ENCODE measurements at regions not wholly inside any gene's neighbourhood (a gene's known extent, or its start where the extent isn't known, plus 50 kb on each side); places are given as distances from the start of the nearest gene placed in this dataset.

- no peak for DNase-seq
- Histone ChIP-seq H3K9me3 (replicated peaks; ENCODE audit: control insufficient read depth, low read depth, low read length) (peaks cover 2% of the 10 kb centered on the region), H3K27me3 (ENCODE audit: control insufficient read depth, insufficient read depth, low read length) (no peaks in the 10 kb centered on the region), H3K4me3 (ENCODE audit: low read length) (no peak overlapping the region), H3K36me3 (ENCODE audit: control insufficient read depth, insufficient read depth, low read length) (no peaks in the 10 kb centered on the region), H3K4me1 (ENCODE audit: control insufficient read depth, insufficient read depth, low read length) (peaks cover 8% of the 10 kb centered on the region), H3K27ac (ENCODE audit: low read length) (peak overlapping the region; percentile 35)
- 59% methylated on average over 2 of the region's 3 CpGs for WGBS (ENCODE audit: insufficient coverage)
Observed at GRCh38 chr11:86885311-86885710, 69.9 kb downstream of the FZD4 start.

- WGBS (ENCODE audit: insufficient coverage), result no CpG with 5 or more reads among the region's 5 CpGs
- DNase-seq, result peak; percentile 66
- H3K27ac ChIP-seq (ENCODE audit: low read length), result peak overlapping the region; percentile 81
- peaks cover 2% of the 10 kb centered on the region for H3K9me3 ChIP-seq (replicated peaks; ENCODE audit: control insufficient read depth, low read depth, low read length)
- H3K36me3 ChIP-seq (ENCODE audit: control insufficient read depth, insufficient read depth, low read length), result no peaks in the 10 kb centered on the region
- H3K4me3 ChIP-seq (ENCODE audit: low read length), result no peak overlapping the region
- peaks cover 8% of the 10 kb centered on the region for H3K4me1 ChIP-seq (ENCODE audit: control insufficient read depth, insufficient read depth, low read length)
- H3K27me3 ChIP-seq (ENCODE audit: control insufficient read depth, insufficient read depth, low read length), result no peaks in the 10 kb centered on the region
Observed at GRCh38 chr11:86888164-86889000, 66.8 kb downstream of the FZD4 start.

GRCh38 chr11:86889001-86889341 lies 66.2 kb downstream of the FZD4 start:
- no peaks in the 10 kb centered on the region for H3K27me3 ChIP-seq (ENCODE audit: control insufficient read depth, insufficient read depth, low read length)
- DNase-seq, result no peak
- no peaks in the 10 kb centered on the region for H3K36me3 ChIP-seq (ENCODE audit: control insufficient read depth, insufficient read depth, low read length)
- peaks cover 8% of the 10 kb centered on the region for H3K4me1 ChIP-seq (ENCODE audit: control insufficient read depth, insufficient read depth, low read length)
- peak overlapping the region; percentile 81 for H3K27ac ChIP-seq (ENCODE audit: low read length)
- no peak overlapping the region for H3K4me3 ChIP-seq (ENCODE audit: low read length)
- no CpG with 5 or more reads among the region's 1 CpG for WGBS (ENCODE audit: insufficient coverage)
- peaks cover 2% of the 10 kb centered on the region for H3K9me3 ChIP-seq (replicated peaks; ENCODE audit: control insufficient read depth, low read depth, low read length)

- no peak for DNase-seq
- Histone ChIP-seq H3K4me3 (ENCODE audit: low read length) (no peak overlapping the region), H3K4me1 (ENCODE audit: control insufficient read depth, insufficient read depth, low read length) (peaks cover 8% of the 10 kb centered on the region), H3K27ac (ENCODE audit: low read length) (no peak overlapping the region), H3K9me3 (replicated peaks; ENCODE audit: control insufficient read depth, low read depth, low read length) (peaks cover 2% of the 10 kb centered on the region), H3K27me3 (ENCODE audit: control insufficient read depth, insufficient read depth, low read length) (no peaks in the 10 kb centered on the region), H3K36me3 (ENCODE audit: control insufficient read depth, insufficient read depth, low read length) (no peaks in the 10 kb centered on the region)
- WGBS (ENCODE audit: insufficient coverage), result no CpG with 5 or more reads among the region's 2 CpGs
Observed at GRCh38 chr11:86891036-86891435, 64.2 kb downstream of the FZD4 start.

- DNase-seq, result no peak
- H3K9me3 ChIP-seq (replicated peaks; ENCODE audit: control insufficient read depth, low read depth, low read length), result no peaks in the 10 kb centered on the region
- peaks cover 19% of the 10 kb centered on the region for H3K4me1 ChIP-seq (ENCODE audit: control insufficient read depth, insufficient read depth, low read length)
- H3K27ac ChIP-seq (ENCODE audit: low read length), result no peak overlapping the region
- no peaks in the 10 kb centered on the region for H3K36me3 ChIP-seq (ENCODE audit: control insufficient read depth, insufficient read depth, low read length)
- no peaks in the 10 kb centered on the region for H3K27me3 ChIP-seq (ENCODE audit: control insufficient read depth, insufficient read depth, low read length)
- H3K4me3 ChIP-seq (ENCODE audit: low read length), result no peak overlapping the region
- no CpG with 5 or more reads among the region's 3 CpGs for WGBS (ENCODE audit: insufficient coverage)
Observed at GRCh38 chr11:86893235-86893634, 62.0 kb downstream of the FZD4 start.
